HepG2 (cell line): ENCODE measurements at regions not wholly inside any gene's neighbourhood (a gene's known extent, or its start where the extent isn't known, plus 50 kb on each side); places are given as distances from the start of the nearest gene placed in this dataset.
"Not testable (repeated sequence)": the region's sequence is repeated elsewhere in the genome, so short reads cannot be mapped to it uniquely, and the experiment has no call there.

Experiments
- CEBPB ChIP-seq: IDR thresholded peaks from 2 replicates; pipeline ENCODE4 v1.6.1; 2011; ENCODE audit warnings: low read depth, low read length, improper control_type of control experiment, borderline replicate concordance
- MEIS2 ChIP-seq: sonication (generic); formaldehyde crosslinking; IDR thresholded peaks from 2 replicates; pipeline ENCODE4 v1.9.0; 2021; ENCODE audit warnings: mild to moderate bottlenecking, missing genetic modification reagents
- RAD21 ChIP-seq: fragments of 450-650 bp; formaldehyde crosslinking; IDR thresholded peaks from 2 replicates; pipeline ENCODE4 v1.5.0; 2020; ENCODE audit warnings: mild to moderate bottlenecking
- SIN3A ChIP-seq: IDR thresholded peaks from 2 replicates; pipeline ENCODE4 v1.6.1; 2011; ENCODE audit warnings: low read depth, mild to moderate bottlenecking, control low read depth, low read length, borderline replicate concordance
- SP1 ChIP-seq, 2 experiments: fragments of 450-650 bp in 1 of 2; sonication (generic) in 1 of 2; formaldehyde crosslinking in 1 of 2; IDR thresholded peaks; 2 replicates each; pipeline versions ENCODE4 v1.4.0 to v1.6.1; 2016 to 2020; ENCODE audit warnings: missing genetic modification reagents in 1 of 2
- TF ChIP-seq, protein P1 (sequence below), 2 experiments: IDR thresholded peaks; 2 replicates each; pipeline ENCODE4 v1.6.1; 2011 to 2012; ENCODE audit warnings: low read length in 2 of 2, borderline replicate concordance in 1 of 2, low read depth in 1 of 2, mild to moderate bottlenecking in 1 of 2, moderate library complexity in 1 of 2

DNA sequence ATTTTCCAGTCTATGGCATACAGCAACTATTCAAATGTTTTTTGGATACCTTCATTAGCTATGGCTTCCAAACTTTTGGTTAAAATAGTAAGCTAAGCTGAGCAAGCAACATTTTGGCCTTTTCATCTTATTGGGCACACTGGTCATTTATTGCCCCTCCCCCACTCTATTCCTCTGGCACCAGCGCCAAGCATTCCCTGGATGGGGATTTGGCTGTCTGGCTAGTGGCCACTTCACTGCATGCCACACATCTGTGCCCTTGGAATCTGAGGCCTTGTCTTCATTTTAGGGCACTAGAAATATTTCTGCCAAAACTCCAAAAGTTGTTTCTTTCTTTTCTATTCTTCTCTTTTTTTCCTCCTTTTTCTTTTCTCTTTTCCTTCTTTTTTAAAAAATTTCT is 305.8 kb upstream of the POTED start:
- not testable (repeated sequence) for TF ChIP-seq MEIS2 (CRISPR knock-in tag); RAD21 (CRISPR knock-in tag); SP1 (IDR thresholded peaks at IDR 0.05); SP1 (CRISPR knock-in tag; IDR thresholded peaks at IDR 0.05); CEBPB; SIN3A
- TF ChIP-seq, protein P1, sequence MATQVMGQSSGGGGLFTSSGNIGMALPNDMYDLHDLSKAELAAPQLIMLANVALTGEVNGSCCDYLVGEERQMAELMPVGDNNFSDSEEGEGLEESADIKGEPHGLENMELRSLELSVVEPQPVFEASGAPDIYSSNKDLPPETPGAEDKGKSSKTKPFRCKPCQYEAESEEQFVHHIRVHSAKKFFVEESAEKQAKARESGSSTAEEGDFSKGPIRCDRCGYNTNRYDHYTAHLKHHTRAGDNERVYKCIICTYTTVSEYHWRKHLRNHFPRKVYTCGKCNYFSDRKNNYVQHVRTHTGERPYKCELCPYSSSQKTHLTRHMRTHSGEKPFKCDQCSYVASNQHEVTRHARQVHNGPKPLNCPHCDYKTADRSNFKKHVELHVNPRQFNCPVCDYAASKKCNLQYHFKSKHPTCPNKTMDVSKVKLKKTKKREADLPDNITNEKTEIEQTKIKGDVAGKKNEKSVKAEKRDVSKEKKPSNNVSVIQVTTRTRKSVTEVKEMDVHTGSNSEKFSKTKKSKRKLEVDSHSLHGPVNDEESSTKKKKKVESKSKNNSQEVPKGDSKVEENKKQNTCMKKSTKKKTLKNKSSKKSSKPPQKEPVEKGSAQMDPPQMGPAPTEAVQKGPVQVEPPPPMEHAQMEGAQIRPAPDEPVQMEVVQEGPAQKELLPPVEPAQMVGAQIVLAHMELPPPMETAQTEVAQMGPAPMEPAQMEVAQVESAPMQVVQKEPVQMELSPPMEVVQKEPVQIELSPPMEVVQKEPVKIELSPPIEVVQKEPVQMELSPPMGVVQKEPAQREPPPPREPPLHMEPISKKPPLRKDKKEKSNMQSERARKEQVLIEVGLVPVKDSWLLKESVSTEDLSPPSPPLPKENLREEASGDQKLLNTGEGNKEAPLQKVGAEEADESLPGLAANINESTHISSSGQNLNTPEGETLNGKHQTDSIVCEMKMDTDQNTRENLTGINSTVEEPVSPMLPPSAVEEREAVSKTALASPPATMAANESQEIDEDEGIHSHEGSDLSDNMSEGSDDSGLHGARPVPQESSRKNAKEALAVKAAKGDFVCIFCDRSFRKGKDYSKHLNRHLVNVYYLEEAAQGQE (IDR thresholded peaks at IDR 0.05; ENCODE audit: borderline replicate concordance in 1 of 2, low read depth in 1 of 2, low read length in 2 of 2): not testable (repeated sequence)
